Activated CD4-positive, alpha-beta T cell treated with anti-CD3 and anti-CD28 coated beads for 36 hours (primary cell): ENCODE measurements at regions not wholly inside any gene's neighbourhood (a gene's known extent, or its start where the extent isn't known, plus 50 kb on each side); places are given as distances from the start of the nearest gene placed in this dataset.

Source experiments
- ATAC-seq: fragments of 200-7000 bp; cut with Tn5 transposase; one replicate; pipeline ENCODE4 v1.10.0; 2021; ENCODE audit warnings: mild to moderate bottlenecking, moderate library complexity
- CTCF ChIA-PET: fragments of 350-600 bp; sonication (Branson Sonifier 250); formaldehyde crosslinking; loops from one replicate; lab custom pipeline; 2021; ENCODE audit warnings: antibody characterized with exemption; lab: Charles Lee
- POLR2A ChIA-PET: fragments of 350-600 bp; sonication (Branson Sonifier 250); formaldehyde crosslinking; loops from one replicate; lab custom pipeline; 2021; ENCODE audit warnings: antibody characterized with exemption, inconsistent platforms; lab: Charles Lee
- DNase-seq: peaks from one replicate; pipeline ENCODE4 v3.0.0-alpha.2; 2020
- H3K27ac Mint-ChIP-seq: one replicate; pipeline ENCODE4 v1.8.0; 2021; ENCODE audit warnings: mixed read lengths
- H3K27me3 Mint-ChIP-seq: one replicate; pipeline ENCODE4 v1.8.0; 2021; ENCODE audit warnings: mixed read lengths
- H3K36me3 Mint-ChIP-seq: one replicate; pipeline ENCODE4 v1.8.0; 2021; ENCODE audit warnings: low read depth, mixed read lengths
- H3K4me1 Mint-ChIP-seq: one replicate; pipeline ENCODE4 v1.8.0; 2021; ENCODE audit warnings: mixed read lengths
- H3K4me3 Mint-ChIP-seq: one replicate; pipeline ENCODE4 v1.8.0; 2021; ENCODE audit warnings: mild to moderate bottlenecking, moderate library complexity, mixed read lengths
- H3K9me3 Mint-ChIP-seq: one replicate; pipeline ENCODE4 v1.8.0; 2021; ENCODE audit warnings: low read depth, mixed read lengths
- intact Hi-C, 2 experiments: fragments of 100-400 bp; cut with DNase I in 1 of 2; cut with micrococcal nuclease in 1 of 2; formaldehyde crosslinking; loops; one replicate each; pipeline versions ENCODE4 v1.14.2 to v1.15.1; 2022 to 2024; cut with DNase I, micrococcal nuclease

GRCh38 chr1:90452491-90452890 is 264.6 kb downstream of the BARHL2 start:
- H3K4me1 Mint-ChIP-seq = no peaks in the 10 kb centered on the region
- H3K9me3 Mint-ChIP-seq = no peaks in the 10 kb centered on the region
- POLR2A ChIA-PET = no interaction called here
- intact Hi-C loops = no loop called here
- peaks cover 7% of the 10 kb centered on the region for H3K27me3 Mint-ChIP-seq
- no peaks in the 10 kb centered on the region for H3K36me3 Mint-ChIP-seq
- ATAC-seq (no peak), DNase-seq (no peak)
- H3K4me3 Mint-ChIP-seq = no peak overlapping the region
- CTCF ChIA-PET = no interaction called here
- no peak overlapping the region for H3K27ac Mint-ChIP-seq

GRCh38 chr1:90443354-90443753 is 273.7 kb downstream of the BARHL2 start:
- H3K27ac Mint-ChIP-seq = no peak overlapping the region
- DNase-seq (no peak), ATAC-seq (no peak)
- no peaks in the 10 kb centered on the region for H3K4me1 Mint-ChIP-seq
- H3K9me3 Mint-ChIP-seq = no peaks in the 10 kb centered on the region
- peaks cover 12% of the 10 kb centered on the region for H3K27me3 Mint-ChIP-seq
- no peak overlapping the region for H3K4me3 Mint-ChIP-seq
- ChIA-PET CTCF (no interaction called here), POLR2A (no interaction called here)
- intact Hi-C loops = no loop called here
- H3K36me3 Mint-ChIP-seq = no peaks in the 10 kb centered on the region

- no peak for DNase-seq
- peaks cover 2% of the 10 kb centered on the region for H3K27me3 Mint-ChIP-seq
- ChIA-PET CTCF (no interaction called here), POLR2A (no interaction called here)
- no peaks in the 10 kb centered on the region for H3K36me3 Mint-ChIP-seq
- intact Hi-C loops = no loop called here
- no peaks in the 10 kb centered on the region for H3K9me3 Mint-ChIP-seq
- H3K4me3 Mint-ChIP-seq = no peak overlapping the region
- no peak overlapping the region for H3K27ac Mint-ChIP-seq
- H3K4me1 Mint-ChIP-seq = no peaks in the 10 kb centered on the region
- ATAC-seq = no peak
Observed at GRCh38 chr1:90435351-90435750, 281.8 kb downstream of the BARHL2 start.

- DNase-seq (no peak), ATAC-seq (no peak)
- intact Hi-C loops = no loop called here
- POLR2A ChIA-PET = no interaction called here
- H3K36me3 Mint-ChIP-seq = no peaks in the 10 kb centered on the region
- no peaks in the 10 kb centered on the region for H3K4me1 Mint-ChIP-seq
- no peak overlapping the region for H3K4me3 Mint-ChIP-seq
- no peaks in the 10 kb centered on the region for H3K27me3 Mint-ChIP-seq
- H3K9me3 Mint-ChIP-seq = no peaks in the 10 kb centered on the region
- CTCF ChIA-PET = no interaction called here
- no peak overlapping the region for H3K27ac Mint-ChIP-seq
Observed at GRCh38 chr1:90434460-90434859, 282.6 kb downstream of the BARHL2 start.

- CTCF ChIA-PET = interaction anchor here (0.9 kb wide), 1 partner anchor 93 kb away, joined by 3 read pairs; no protein-coding TSS in a partner anchor
- H3K27ac Mint-ChIP-seq = no peak overlapping the region
- peaks cover 2% of the 10 kb centered on the region for H3K9me3 Mint-ChIP-seq
- H3K4me1 Mint-ChIP-seq = no peaks in the 10 kb centered on the region
- H3K36me3 Mint-ChIP-seq = no peaks in the 10 kb centered on the region
- intact Hi-C loops = no loop called here
- peaks cover 2% of the 10 kb centered on the region for H3K27me3 Mint-ChIP-seq
- no peak overlapping the region for H3K4me3 Mint-ChIP-seq
- POLR2A ChIA-PET = no interaction called here
- ATAC-seq (no peak), DNase-seq (no peak)
Observed at GRCh38 chr1:90417126-90417525, 300.0 kb downstream of the BARHL2 start.

- Mint-ChIP-seq H3K9me3 (peaks cover 2% of the 10 kb centered on the region), H3K4me3 (no peak overlapping the region), H3K27ac (no peak overlapping the region), H3K27me3 (no peaks in the 10 kb centered on the region), H3K36me3 (no peaks in the 10 kb centered on the region), H3K4me1 (no peaks in the 10 kb centered on the region)
- ATAC-seq (no peak), DNase-seq (no peak)
- ChIA-PET POLR2A (no interaction called here), CTCF (no interaction called here)
- intact Hi-C loops = no loop called here
Observed at GRCh38 chr1:90414201-90414600, 302.9 kb downstream of the BARHL2 start.

GRCh38 chr1:90413519-90413918 is 303.6 kb downstream of the BARHL2 start:
- intact Hi-C loops = no loop called here
- DNase-seq = no peak
- H3K27me3 Mint-ChIP-seq = no peaks in the 10 kb centered on the region
- H3K9me3 Mint-ChIP-seq = peaks cover 2% of the 10 kb centered on the region
- no peaks in the 10 kb centered on the region for H3K4me1 Mint-ChIP-seq
- no peak overlapping the region for H3K27ac Mint-ChIP-seq
- no peaks in the 10 kb centered on the region for H3K36me3 Mint-ChIP-seq
- no peak for ATAC-seq
- CTCF ChIA-PET = no interaction called here
- no peak overlapping the region for H3K4me3 Mint-ChIP-seq
- POLR2A ChIA-PET = no interaction called here

- Mint-ChIP-seq H3K27me3 (no peaks in the 10 kb centered on the region), H3K9me3 (peaks cover 2% of the 10 kb centered on the region), H3K27ac (no peak overlapping the region), H3K36me3 (no peaks in the 10 kb centered on the region), H3K4me1 (no peaks in the 10 kb centered on the region), H3K4me3 (no peak overlapping the region)
- no peak for ATAC-seq
- ChIA-PET CTCF (interaction anchor here (0.6 kb wide), 1 partner anchor 161 kb away, joined by 4 read pairs; no protein-coding TSS in a partner anchor), POLR2A (interaction anchor here (0.7 kb wide), 1 partner anchor 90 kb away, joined by 3 read pairs; no protein-coding TSS in a partner anchor)
- DNase-seq = no peak
- intact Hi-C loops = no loop called here
Observed at GRCh38 chr1:90412563-90412962, 304.5 kb downstream of the BARHL2 start.

GRCh38 chr1:90411185-90411584 is 305.9 kb downstream of the BARHL2 start:
- Mint-ChIP-seq H3K4me1 (no peaks in the 10 kb centered on the region), H3K4me3 (no peak overlapping the region), H3K36me3 (no peaks in the 10 kb centered on the region), H3K27me3 (peaks cover 3% of the 10 kb centered on the region), H3K9me3 (peaks cover 2% of the 10 kb centered on the region), H3K27ac (no peak overlapping the region)
- DNase-seq (no peak), ATAC-seq (no peak)
- ChIA-PET CTCF (no interaction called here), POLR2A (no interaction called here)
- intact Hi-C loops = no loop called here

GRCh38 chr1:90407737-90408136 is 309.4 kb downstream of the BARHL2 start:
- Mint-ChIP-seq H3K27me3 (peaks cover 7% of the 10 kb centered on the region), H3K27ac (no peak overlapping the region), H3K4me3 (no peak overlapping the region), H3K9me3 (no peaks in the 10 kb centered on the region), H3K36me3 (no peaks in the 10 kb centered on the region), H3K4me1 (no peaks in the 10 kb centered on the region)
- ChIA-PET POLR2A (no interaction called here), CTCF (interaction anchor here (0.7 kb wide), 1 partner anchor 43 kb away, joined by 3 read pairs; no protein-coding TSS in a partner anchor)
- intact Hi-C loops = no loop called here
- ATAC-seq (no peak), DNase-seq (no peak)

GRCh38 chr1:90405726-90406125 is 311.4 kb downstream of the BARHL2 start:
- CTCF ChIA-PET = interaction anchor here (0.6 kb wide), 1 partner anchor 310 kb away, joined by 3 read pairs; no protein-coding TSS in a partner anchor
- intact Hi-C loops = no loop called here
- Mint-ChIP-seq H3K36me3 (no peaks in the 10 kb centered on the region), H3K4me3 (no peak overlapping the region), H3K4me1 (no peaks in the 10 kb centered on the region), H3K9me3 (no peaks in the 10 kb centered on the region), H3K27me3 (peaks cover 11% of the 10 kb centered on the region), H3K27ac (no peak overlapping the region)
- no peak for DNase-seq
- no peak for ATAC-seq
- POLR2A ChIA-PET = no interaction called here

GRCh38 chr1:90402893-90403849 is 313.9 kb downstream of the BARHL2 start:
- DNase-seq = peak; percentile 3
- ChIA-PET CTCF (interaction anchor here (0.7 kb wide), 1 partner anchor 396 kb away, joined by 4 read pairs; no protein-coding TSS in a partner anchor), POLR2A (no interaction called here)

More at GRCh38 chr1:90402893-90403849, 313.9 kb downstream of the BARHL2 start:
- Mint-ChIP-seq H3K27ac (no peak overlapping the region), H3K4me1 (no peaks in the 10 kb centered on the region), H3K4me3 (no peak overlapping the region), H3K27me3 (peaks cover 16% of the 10 kb centered on the region), H3K36me3 (no peaks in the 10 kb centered on the region), H3K9me3 (no peaks in the 10 kb centered on the region)
- intact Hi-C loops = no loop called here
- ATAC-seq = no peak
